ENCODE measurements at regions not wholly inside any gene's neighbourhood (a gene's known extent, or its start where the extent isn't known, plus 50 kb on each side); places are given as distances from the start of the nearest gene placed in this dataset.
"Not testable (repeated sequence)": the region's sequence is repeated elsewhere in the genome, so short reads cannot be mapped to it uniquely, and the experiment has no call there.

- peaks cover 5% of the 10 kb centered on the region; the same call in 1 of the 2 replicates for H3K9me3 ChIP-seq (ENCODE audit: insufficient read depth, low read length)
- H2AFZ ChIP-seq (ENCODE audit: low read depth, low read length, severe bottlenecking), result no peak overlapping the region
- H4K20me1 ChIP-seq (ENCODE audit: low read depth, low read length), result no peaks in the 10 kb centered on the region
- no peak for TF ChIP-seq CTCF (IDR thresholded peaks at IDR 0.05; ENCODE audit: insufficient read depth, low read length, poor library complexity, severe bottlenecking)
- no peak for TF ChIP-seq EZH2phosphoT487 (conservative IDR thresholded peaks at IDR 0.05; ENCODE audit: low read length)
- no peaks in the 10 kb centered on the region for H3K9me2 ChIP-seq (replicated peaks; ENCODE audit: insufficient read depth, low read length)
- no peaks in the 10 kb centered on the region for H3K36me3 ChIP-seq (ENCODE audit: low read length)
- no peaks in the 10 kb centered on the region for H3K27me3 ChIP-seq (ENCODE audit: low read length)
- H3F3A ChIP-seq (ENCODE audit: insufficient read depth), result no peaks in the 10 kb centered on the region
- H3K9ac ChIP-seq (ENCODE audit: low read length), result no peak overlapping the region
- H3K79me2 ChIP-seq (ENCODE audit: insufficient read depth, low read length), result no peaks in the 10 kb centered on the region
- H3K4me2 ChIP-seq (ENCODE audit: low read depth, low read length, poor library complexity, severe bottlenecking), result no peak overlapping the region
- no peak overlapping the region for H3K4me3 ChIP-seq (ENCODE audit: insufficient read depth, low read length, poor library complexity, severe bottlenecking)
- H3K27ac ChIP-seq (ENCODE audit: low read depth, low read length), result no peak overlapping the region
Observed at GRCh38 chr14:101292448-101292847, 268.8 kb upstream of the DIO3 start.

- Histone ChIP-seq H3K9me2 (replicated peaks; ENCODE audit: insufficient read depth, low read length) (no peaks in the 10 kb centered on the region), H3F3A (ENCODE audit: insufficient read depth) (no peaks in the 10 kb centered on the region), H3K36me3 (ENCODE audit: low read length) (no peaks in the 10 kb centered on the region), H3K9me3 (ENCODE audit: insufficient read depth, low read length) (peaks cover 5% of the 10 kb centered on the region; the same call in 1 of the 2 replicates), H3K4me3 (ENCODE audit: insufficient read depth, low read length, poor library complexity, severe bottlenecking) (no peak overlapping the region), H4K20me1 (ENCODE audit: low read depth, low read length) (no peaks in the 10 kb centered on the region), H2AFZ (ENCODE audit: low read depth, low read length, severe bottlenecking) (no peak overlapping the region), H3K4me2 (ENCODE audit: low read depth, low read length, poor library complexity, severe bottlenecking) (no peak overlapping the region), H3K79me2 (ENCODE audit: insufficient read depth, low read length) (no peaks in the 10 kb centered on the region), H3K9ac (ENCODE audit: low read length) (no peak overlapping the region), H3K27ac (ENCODE audit: low read depth, low read length) (no peak overlapping the region), H3K27me3 (ENCODE audit: low read length) (no peaks in the 10 kb centered on the region)
- no peak for TF ChIP-seq CTCF (IDR thresholded peaks at IDR 0.05; ENCODE audit: insufficient read depth, low read length, poor library complexity, severe bottlenecking)
- no peak for TF ChIP-seq EZH2phosphoT487 (conservative IDR thresholded peaks at IDR 0.05; ENCODE audit: low read length)
Observed at GRCh38 chr14:101293605-101294004, 267.7 kb upstream of the DIO3 start.

- H4K20me1 ChIP-seq (ENCODE audit: low read depth, low read length), result no peaks in the 10 kb centered on the region
- no peak overlapping the region for H3K4me3 ChIP-seq (ENCODE audit: insufficient read depth, low read length, poor library complexity, severe bottlenecking)
- no peak overlapping the region for H3K9ac ChIP-seq (ENCODE audit: low read length)
- H2AFZ ChIP-seq (ENCODE audit: low read depth, low read length, severe bottlenecking), result no peak overlapping the region
- H3K4me2 ChIP-seq (ENCODE audit: low read depth, low read length, poor library complexity, severe bottlenecking), result no peak overlapping the region
- no peaks in the 10 kb centered on the region for H3K27me3 ChIP-seq (ENCODE audit: low read length)
- TF ChIP-seq EZH2phosphoT487 (conservative IDR thresholded peaks at IDR 0.05; ENCODE audit: low read length) (no peak), CTCF (IDR thresholded peaks at IDR 0.05; ENCODE audit: insufficient read depth, low read length, poor library complexity, severe bottlenecking) (no peak)
- no peaks in the 10 kb centered on the region for H3K36me3 ChIP-seq (ENCODE audit: low read length)
- no peaks in the 10 kb centered on the region for H3F3A ChIP-seq (ENCODE audit: insufficient read depth)
- no peaks in the 10 kb centered on the region for H3K79me2 ChIP-seq (ENCODE audit: insufficient read depth, low read length)
- H3K27ac ChIP-seq (ENCODE audit: low read depth, low read length), result no peak overlapping the region
- H3K9me2 ChIP-seq (replicated peaks; ENCODE audit: insufficient read depth, low read length), result no peaks in the 10 kb centered on the region
- peaks cover 5% of the 10 kb centered on the region; the same call in 1 of the 2 replicates for H3K9me3 ChIP-seq (ENCODE audit: insufficient read depth, low read length)
Observed at GRCh38 chr14:101294136-101294535, 267.2 kb upstream of the DIO3 start.

GRCh38 chr14:101299781-101300180 lies 261.5 kb upstream of the DIO3 start:
- H3K9ac ChIP-seq (ENCODE audit: low read length); H2AFZ ChIP-seq (ENCODE audit: low read depth, low read length, severe bottlenecking); H3K9me2 ChIP-seq (replicated peaks; ENCODE audit: insufficient read depth, low read length); H3K36me3 ChIP-seq (ENCODE audit: low read length); H3K27ac ChIP-seq (ENCODE audit: low read depth, low read length); H3K9me3 ChIP-seq (ENCODE audit: insufficient read depth, low read length); H3K79me2 ChIP-seq (ENCODE audit: insufficient read depth, low read length); H3K4me2 ChIP-seq (ENCODE audit: low read depth, low read length, poor library complexity, severe bottlenecking); H3K4me3 ChIP-seq (ENCODE audit: insufficient read depth, low read length, poor library complexity, severe bottlenecking); H4K20me1 ChIP-seq (ENCODE audit: low read depth, low read length); H3K27me3 ChIP-seq (ENCODE audit: low read length); H3F3A ChIP-seq (ENCODE audit: insufficient read depth): not testable (repeated sequence)
